Stimulated activated CD8-positive, alpha-beta memory T cell treated with anti-CD3 and anti-CD28 coated beads, Interleukin-15, amount 100 ng/mL, for 48 hours (primary cell): ENCODE measurements at regions not wholly inside any gene's neighbourhood (a gene's known extent, or its start where the extent isn't known, plus 50 kb on each side); places are given as distances from the start of the nearest gene placed in this dataset.

Experiments used
- DNase-seq, 2 donors: peaks; one replicate each; pipeline ENCODE4 v3.0.0-alpha.2; 2020; ENCODE audit warnings: low read depth in 2 of 2

- no peak for DNase-seq
Measured at GRCh38 chr22:25366876-25367466, 147.5 kb downstream of the CRYBB2 start.

DNA sequence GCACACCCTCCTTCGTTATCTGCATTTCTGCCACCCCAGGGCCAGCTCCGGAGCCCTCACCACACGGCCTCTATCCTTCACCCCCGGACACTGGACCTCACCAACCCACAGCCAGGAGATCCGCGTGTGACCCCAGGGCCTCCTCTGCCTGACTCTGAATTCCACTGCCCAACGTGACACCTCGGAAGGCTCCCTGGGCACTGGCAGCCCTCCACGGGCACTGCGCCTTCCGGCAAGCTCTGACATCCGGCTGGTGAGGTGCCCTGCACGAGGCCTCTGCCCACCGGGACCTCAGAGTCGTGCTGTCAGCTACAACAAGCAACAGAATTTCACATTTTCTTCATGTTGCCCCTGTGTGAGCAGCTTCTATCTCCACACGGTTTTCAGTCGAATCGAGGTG is 148.3 kb downstream of the CRYBB2 start:
- DNase-seq, result no peak

- no peak for DNase-seq
Measured at GRCh38 chr22:25368271-25368670, 148.8 kb downstream of the CRYBB2 start.

- DNase-seq, result no peak
Measured at GRCh38 chr22:25369041-25369440, 149.6 kb downstream of the CRYBB2 start.

- no peak for DNase-seq
Measured at GRCh38 chr22:25370322-25370721, 150.9 kb downstream of the CRYBB2 start.

DNA sequence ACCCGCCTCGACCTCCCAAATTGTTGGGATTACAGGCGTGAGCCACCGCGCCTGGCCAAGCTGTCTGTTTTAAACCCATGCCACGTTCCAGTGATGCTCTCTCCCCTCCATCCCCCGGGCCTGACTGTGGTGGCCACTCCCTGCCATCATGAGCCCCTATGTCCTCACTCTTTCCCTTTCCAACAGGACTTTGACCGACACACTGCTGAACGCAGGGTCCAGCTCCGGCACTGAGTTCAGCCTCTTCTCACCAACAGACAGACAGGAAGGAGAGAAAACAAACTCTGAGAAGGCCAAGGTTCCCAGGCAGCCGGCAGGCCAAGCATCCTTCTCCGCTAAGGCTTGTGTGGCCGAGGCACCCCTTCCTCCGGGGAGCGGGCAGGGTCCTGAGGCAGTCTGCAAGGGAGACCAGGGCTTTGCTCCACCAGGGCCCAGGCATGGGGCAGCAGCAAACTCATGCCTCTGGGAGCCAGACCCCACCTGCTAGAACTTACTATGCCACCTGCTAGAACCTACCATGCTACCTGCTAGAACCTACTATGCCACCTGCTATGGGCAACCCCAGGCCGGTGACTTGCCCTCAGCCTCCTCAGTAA is 152.7 kb downstream of the CRYBB2 start:
- DNase-seq, result no peak

DNA sequence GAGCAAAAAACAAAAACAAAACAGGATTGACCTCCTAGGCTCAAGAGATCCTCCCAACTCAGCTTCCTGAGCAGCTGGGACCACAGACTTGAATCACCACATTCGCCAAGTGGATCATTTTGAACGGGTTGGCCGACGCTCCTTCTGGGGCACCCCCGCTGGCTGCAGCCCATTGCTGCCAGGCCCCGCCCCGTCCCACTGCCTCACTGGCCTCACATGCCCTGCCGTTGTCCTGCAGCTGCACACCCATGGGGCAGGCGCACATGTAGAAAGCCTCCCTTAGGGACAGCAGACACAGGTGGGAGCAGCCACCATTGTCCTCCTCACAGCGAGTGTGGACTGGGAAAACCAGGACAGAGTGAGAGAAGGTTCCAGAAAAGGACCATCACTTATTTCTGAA is 154.5 kb downstream of the CRYBB2 start:
- DNase-seq, result no peak

DNA sequence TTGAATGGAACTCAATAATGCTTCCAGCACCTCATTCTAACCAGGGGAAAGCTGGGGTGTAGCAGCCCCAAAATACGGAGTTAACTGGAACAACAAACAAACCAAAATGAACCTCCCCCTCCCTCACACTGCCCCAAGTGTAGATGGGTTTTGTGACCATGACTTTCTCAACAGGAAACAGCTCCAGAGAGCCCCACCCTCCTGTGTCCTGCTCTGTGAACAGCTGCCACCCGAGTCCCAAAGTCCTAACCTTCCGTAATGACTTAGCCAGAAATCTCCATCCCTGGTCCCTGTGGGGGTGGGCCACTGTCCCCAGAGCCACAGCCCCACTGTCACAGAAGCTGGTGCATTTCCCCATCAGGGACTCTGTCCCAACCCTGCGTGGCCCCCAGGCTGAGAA is 155.4 kb downstream of the CRYBB2 start:
- DNase-seq, result no peak

DNA sequence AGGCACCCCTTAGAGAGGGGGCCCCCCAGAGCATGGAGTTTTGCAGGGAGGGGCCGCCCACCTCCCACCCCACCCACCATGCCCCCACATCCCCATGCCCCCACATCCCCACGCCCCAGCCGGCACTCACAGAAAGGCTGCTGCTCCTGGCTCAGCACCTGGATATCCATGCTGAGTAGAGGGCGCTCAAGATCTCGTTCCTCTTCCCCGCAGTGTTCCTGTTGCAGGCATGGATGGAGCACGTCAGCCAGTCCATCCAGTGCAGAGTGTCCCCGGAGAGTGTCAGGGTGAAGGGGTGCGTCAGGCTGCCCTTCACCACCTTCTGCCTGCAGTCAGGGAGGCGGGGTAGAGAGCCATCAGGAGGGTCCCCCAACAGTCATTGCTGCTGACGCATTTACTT is 156.2 kb downstream of the CRYBB2 start:
- DNase-seq, result no peak

DNA sequence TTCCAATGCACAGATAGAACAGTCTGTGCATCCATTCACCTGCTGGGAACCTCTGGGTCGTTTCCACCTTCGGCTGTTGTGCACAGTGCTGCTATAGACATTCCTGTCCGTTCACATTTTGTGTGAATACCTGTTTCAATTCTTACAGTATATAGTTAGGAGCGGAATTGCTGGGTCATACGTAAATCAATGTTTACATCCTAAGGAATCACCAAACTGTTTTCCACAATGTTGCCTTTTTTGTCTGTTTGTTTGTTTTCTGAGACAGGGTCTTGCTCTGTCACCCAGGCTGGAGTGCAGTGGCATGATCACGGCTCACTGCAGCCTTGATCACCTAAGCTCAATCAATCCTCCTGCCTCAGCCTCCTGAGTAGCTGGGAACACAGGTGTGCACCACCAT is 158.3 kb downstream of the CRYBB2 start:
- no peak for DNase-seq

DNA sequence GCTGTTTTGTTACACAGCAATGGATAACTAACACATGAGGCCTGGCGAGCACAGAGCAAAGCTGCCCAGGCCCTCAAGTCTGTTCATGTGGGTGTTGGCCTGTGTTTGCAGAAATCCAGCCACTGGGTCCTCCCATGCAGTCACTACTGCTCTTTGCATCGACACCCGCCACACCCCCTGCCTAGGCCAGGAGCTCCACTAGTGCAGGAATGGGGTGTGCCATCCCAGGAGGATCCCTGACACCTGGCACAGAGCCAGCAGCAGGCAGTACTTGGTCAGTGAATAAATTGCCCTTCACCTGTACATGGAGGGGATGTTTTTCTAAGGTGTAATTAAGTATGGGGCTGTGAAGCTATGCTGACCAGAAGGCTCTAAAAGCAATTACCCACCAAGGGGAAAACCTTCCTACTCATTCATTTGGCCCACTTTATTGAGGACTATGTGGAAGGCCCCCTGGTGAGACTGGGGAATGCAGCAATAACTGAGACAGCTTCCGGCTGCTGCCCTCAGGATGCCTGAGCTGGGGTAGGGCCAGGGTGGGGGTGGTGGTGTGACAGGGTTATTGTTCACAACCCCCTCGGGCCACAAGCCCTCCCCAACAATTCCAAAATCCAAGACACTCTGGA is 160.8 kb downstream of the CRYBB2 start:
- no peak for DNase-seq

- DNase-seq, result no peak
Measured at GRCh38 chr22:25382762-25383161, 163.3 kb downstream of the CRYBB2 start.

DNA sequence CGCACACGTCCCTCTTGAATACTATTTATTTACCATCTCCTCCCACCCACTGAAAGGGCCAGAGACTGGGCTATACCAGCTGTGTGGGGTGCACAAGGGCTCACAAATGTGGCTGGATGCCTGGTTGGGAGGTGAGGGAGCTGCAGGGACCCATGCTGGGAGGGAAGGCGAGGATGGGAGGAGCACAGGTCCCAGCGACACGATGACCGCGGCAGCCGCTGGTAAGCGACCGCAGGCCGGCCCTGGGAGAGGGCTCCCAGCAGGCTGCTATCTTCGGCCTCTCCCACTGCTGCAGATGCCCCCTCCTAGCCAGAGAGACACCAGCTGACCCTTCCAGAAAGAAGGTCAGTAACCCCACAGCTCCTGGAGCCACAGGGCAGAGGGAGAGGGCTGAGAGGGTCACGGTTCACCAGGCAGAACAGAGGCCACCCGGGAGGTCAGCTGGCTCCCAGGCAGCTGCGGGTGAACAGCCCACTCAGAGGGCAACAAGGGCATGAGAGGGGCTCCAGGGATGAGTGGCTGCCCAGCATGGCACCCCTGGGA is 163.9 kb downstream of the CRYBB2 start:
- no peak for DNase-seq

DNA sequence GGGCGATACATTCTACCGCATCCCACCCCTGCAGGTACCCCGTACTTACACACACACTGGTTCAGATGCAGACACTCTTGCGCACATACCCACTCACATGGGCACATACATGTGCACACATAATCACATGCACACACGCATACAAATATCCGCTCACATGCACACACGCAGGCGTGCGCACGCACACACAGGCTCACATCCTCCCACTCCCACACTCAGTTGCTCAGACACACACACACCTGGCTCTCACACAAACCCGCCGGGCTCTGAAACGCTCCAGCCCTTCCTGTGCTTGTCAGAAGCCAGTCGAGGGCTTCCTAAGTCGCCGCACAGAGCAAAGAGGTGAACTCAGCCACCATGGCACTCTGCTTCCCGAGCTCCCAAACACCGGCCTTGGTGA is 164.5 kb downstream of the CRYBB2 start:
- no peak for DNase-seq

GRCh38 chr22:25386538-25386884 is 167.1 kb downstream of the CRYBB2 start:
- no peak for DNase-seq

- no peak for DNase-seq
Measured at GRCh38 chr22:25388415-25388814, 169.0 kb downstream of the CRYBB2 start.

- no peak for DNase-seq
Measured at GRCh38 chr22:25388866-25389540, 169.6 kb downstream of the CRYBB2 start.

- DNase-seq, result no peak
Measured at GRCh38 chr22:25389541-25389919, 170.1 kb downstream of the CRYBB2 start.

GRCh38 chr22:25390297-25391240 is 171.1 kb downstream of the CRYBB2 start:
- no peak for DNase-seq

GRCh38 chr22:25392584-25392983 is 171.9 kb upstream of the GRK3 start:
- DNase-seq, result no peak

GRCh38 chr22:25393121-25393805 is 171.2 kb upstream of the GRK3 start:
- DNase-seq, result no peak
